ENCODE measurements at regions not wholly inside any gene's neighbourhood (a gene's known extent, or its start where the extent isn't known, plus 50 kb on each side); places are given as distances from the start of the nearest gene placed in this dataset.
"Not testable (repeated sequence)": the region's sequence is repeated elsewhere in the genome, so short reads cannot be mapped to it uniquely, and the experiment has no call there.

GRCh38 chr1:65593516-65593915 lies 173.0 kb downstream of the LEPR start:
- no peak for DNase-seq

DNA sequence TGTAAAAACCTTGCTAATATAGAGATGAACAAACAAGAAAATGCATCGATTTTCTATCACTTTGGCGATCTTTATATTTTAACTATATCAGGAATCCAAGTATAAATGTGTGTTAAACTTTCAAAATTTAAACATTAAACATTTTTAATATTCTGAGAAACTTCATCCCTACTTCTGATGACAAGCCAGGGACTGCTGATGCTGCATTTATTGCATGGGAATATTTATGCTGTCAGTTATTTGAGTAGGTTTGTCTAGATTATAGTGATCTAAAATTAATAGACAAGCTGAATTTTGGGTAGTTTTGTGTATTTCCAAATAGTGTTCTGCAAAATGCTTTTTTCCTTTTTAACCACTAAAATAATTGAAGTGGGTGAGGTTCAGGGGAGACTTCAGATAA lies 175.3 kb downstream of the LEPR start:
- no peak for DNase-seq

- no peak for DNase-seq
These were observed 176.3 kb downstream of the LEPR start for GRCh38 chr1:65596768-65597167.

DNA sequence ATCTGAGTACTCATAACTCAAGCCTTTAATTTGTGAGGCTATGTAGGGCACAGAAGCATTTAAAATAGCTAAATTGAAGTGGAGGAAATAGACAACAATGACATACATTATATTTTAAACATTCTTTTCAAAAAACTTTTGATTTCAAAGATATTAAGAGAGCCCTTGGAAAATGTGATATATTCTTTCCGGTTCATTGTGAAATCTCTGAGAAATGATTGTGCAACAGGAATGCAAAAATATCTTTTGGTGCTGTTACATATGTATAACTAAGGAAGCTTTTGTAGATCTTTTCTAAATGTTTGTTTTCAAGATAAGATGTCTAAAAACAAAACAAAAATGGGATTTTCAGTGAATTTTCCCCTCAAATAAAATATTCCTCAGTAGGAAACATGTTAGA lies 185.2 kb downstream of the LEPR start:
- DNase-seq, result no peak

DNA sequence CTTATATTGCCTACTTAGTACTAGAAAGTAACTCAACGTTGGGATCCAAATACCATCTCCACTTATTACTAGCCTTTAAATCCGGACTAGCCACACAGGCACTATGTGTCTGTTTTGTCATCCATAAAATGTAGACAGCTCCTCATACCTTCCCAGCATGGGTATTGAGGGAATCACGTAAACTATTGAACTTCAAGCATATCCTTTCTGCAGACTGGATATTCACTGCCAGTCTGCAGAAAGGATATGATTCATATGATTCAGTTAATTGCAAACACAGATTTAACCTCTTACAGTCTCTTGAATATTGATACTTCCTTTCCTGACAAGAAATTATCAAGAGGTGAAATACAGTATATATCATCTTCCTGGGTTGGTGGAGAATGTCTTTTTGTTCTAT lies 186.0 kb downstream of the LEPR start:
- DNase-seq, result no peak

DNA sequence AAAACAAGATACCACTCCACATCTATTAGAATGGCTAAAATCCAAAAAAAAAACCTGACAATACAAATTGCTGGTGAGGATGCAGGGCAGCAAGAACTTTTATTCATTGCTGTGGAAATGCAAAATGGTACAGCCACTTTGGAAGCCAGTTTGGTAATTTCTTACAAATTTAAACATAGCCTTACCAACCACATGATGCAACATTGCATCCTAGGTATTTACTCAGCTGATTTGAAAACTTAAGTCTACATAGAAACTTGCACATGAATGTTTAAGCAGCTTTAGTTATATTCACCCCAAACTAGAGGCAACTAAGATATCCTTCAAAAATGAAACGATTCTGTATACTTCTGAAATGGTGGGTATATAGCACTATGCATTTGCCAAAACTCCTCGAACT lies 178.8 kb upstream of the PDE4B start:
- DNase-seq, result no peak

DNA sequence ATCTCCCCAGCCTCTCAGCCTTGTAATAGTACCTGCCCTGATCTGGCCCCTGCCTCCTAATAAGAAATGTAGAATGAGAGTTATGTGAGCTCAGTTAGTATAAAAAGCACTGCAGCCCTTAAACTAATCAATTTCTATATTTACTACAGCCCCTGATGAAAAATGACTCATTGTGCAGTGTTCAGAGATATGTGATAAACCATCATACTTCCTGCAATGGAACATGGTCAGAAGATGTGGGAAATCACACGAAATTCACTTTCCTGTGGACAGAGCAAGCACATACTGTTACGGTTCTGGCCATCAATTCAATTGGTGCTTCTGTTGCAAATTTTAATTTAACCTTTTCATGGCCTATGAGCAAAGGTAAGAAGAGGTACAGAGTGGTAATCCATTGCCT lies 176.8 kb upstream of the PDE4B start:
- no peak for DNase-seq

DNA sequence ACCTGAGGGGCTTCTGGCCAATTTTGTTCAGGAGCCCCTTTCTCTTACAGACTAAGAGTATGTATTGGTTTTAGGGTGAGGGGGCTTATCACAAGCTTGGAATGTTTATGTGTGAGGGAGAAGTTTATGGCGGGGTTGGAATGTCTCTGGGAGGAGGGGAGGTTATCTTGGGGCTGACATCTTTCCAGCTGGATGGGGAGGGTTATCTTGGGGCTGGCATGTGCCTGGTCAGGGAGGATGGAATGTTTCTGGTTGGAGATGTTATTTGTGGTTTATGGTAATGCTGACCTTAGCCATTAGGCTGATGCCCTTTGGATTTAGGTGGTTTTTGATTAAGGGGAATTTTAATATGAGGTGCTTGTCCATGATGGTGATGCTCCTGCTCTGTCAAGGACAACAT lies 171.0 kb upstream of the PDE4B start:
- DNase-seq, result not testable (repeated sequence)

- DNase-seq, result no peak
These were observed 168.8 kb upstream of the PDE4B start for GRCh38 chr1:65623895-65624294.

DNA sequence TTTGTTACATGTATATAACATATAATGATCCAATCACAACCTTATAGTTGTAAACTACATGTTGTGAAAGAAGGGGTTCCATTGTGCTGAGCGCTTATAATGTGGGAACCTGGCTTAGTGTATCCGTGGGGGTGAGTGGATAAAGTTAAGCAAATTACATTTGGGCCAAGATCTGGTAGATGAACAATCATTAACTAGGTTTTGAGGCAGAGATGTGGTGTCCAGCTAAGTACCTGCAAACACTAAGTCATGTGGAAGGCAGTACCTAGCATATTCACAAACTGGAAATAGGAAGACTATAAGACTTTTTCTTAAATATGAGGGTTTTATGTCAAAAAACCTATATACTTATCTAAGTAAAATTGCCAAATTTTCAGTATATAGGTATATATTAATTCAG lies 167.2 kb upstream of the PDE4B start:
- no peak for DNase-seq

DNA sequence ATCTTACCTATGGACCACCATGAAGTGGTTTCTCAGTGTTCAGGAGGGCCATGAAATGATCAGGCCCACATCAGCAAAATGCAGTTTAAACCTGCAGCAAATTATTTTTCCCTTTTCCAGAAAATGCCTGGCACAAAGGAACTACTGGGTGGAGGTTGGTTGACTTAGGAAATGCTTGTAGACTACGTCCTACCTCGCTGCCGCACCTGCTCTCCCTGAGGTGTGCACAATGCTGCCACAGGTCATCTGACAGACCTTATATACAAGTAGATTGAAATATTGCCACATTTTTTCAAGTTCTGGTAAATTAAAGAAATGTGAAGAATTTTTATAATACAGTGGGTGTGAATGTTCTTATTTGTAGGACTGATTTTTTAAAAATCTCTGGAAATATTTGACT lies 166.7 kb upstream of the PDE4B start:
- DNase-seq, result no peak

- DNase-seq, result no peak
These were observed 162.9 kb upstream of the PDE4B start for GRCh38 chr1:65629788-65630187.

GRCh38 chr1:65630855-65631254 lies 161.8 kb upstream of the PDE4B start:
- no peak for DNase-seq

DNA sequence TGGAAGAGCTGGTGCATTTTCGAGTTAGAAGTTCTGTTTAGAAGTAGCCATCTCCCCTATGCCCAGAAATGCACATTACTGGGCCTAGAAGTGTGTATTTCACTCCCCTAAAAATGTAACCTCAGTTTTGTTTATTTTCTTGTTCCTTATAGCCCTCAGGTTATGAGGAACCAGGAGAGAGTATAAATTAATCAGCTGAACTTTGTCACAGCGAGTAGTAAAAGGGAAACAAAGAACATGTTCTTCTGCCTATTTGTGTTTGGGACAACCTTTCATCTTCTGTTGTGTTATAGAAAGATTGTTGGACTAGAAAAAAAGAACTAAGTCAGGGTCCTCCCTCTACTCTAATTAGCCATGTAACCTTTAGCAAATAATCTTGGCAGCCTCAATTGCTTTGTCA lies 160.5 kb upstream of the PDE4B start:
- no peak for DNase-seq

DNA sequence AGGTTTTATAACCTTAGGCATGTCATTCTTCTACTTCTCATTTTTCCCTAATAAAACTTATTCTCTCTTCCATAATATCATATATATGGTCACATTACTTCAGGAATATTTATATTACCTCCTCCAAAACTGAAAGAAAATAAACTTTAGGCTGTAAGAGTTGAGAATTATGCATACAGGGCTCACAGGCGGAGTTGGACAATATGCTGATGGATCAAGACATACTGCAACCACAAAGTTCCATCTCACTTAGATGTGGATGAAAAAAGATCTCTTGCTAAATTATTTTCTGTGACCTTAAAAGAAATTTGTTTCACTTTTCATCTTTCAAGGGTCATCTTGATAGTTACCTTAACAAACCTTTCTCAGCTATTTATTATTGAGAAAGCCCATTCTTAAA lies 152.6 kb upstream of the PDE4B start:
- no peak for DNase-seq

- not testable (repeated sequence) for DNase-seq
These were observed 143.5 kb upstream of the PDE4B start for GRCh38 chr1:65649185-65649584.

DNA sequence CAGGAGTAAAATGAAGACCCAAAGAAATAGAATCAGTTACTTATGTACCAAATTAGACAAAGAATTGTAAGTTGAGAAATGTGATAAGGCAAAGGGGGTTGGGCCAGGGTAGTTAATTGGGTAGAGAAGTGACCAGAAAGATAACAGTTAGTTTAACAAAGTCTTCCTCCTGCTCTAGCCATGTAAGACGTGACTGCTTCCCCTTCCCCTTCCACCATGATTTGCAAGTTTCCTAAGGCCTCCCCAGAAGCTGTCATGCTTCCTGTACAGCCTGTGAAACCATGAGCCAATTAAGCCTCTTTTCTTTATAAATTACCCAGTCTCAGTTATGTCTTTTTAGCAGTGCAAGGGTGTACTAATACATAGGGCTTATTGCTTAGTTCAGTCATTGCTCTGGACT lies 142.0 kb upstream of the PDE4B start:
- no peak for DNase-seq

DNA sequence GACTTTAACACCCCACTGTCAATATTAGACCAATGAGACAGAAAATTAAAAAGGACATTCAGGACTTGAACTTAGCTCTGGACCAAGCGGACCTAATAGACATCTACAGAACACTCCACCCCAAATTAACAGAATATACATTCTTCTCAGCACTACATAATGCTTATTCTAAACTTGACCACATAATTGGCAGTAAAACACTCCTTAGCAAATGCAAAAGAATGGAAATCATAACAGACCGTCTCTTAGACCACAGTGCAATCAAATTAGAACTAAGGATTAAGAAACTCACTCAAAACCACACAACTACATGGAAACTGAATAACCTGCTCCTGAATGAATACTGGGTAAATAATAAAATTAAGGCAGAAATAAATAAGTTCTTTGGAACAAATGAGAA lies 138.2 kb upstream of the PDE4B start:
- DNase-seq, result not testable (repeated sequence)

DNA sequence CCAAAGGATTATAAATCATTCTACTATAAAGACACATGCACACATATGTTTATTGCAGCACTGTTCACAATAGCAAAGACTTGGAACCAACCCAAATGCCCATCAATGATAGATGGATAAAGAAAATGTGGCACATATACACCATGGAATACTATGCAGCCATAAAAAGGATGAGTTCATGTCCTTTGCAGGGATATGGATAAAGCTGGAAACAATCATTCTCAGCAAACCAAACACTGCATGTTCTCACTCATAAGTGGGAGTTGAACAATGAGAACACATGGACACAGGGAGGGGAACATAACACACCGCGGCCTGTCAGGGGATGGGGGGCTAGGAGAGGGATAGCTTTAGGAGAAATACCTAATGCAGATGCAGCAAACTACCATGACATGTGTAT lies 135.1 kb upstream of the PDE4B start:
- DNase-seq, result not testable (repeated sequence)

DNA sequence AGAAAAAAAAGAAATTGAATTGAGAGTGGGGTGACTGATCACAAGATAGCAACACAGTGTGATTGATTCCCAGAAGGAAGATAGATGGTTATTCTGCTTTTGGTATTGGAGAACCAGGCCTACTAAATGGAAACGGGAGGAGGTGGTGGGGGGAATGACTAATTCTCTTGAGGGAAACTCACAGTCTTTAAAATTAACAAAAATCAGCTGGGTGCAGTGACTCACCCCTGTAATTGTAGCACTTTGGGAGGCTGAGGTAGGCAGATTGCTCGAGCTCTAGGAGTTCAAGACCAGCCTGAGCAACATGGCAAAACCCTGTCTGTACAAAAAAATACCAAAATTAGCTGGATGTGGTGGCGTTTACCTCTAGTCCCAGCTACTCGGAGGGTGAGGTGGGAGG lies 134.6 kb upstream of the PDE4B start:
- DNase-seq, result no peak

- DNase-seq, result no peak
These were observed 124.3 kb upstream of the PDE4B start for GRCh38 chr1:65668368-65668767.

GRCh38 chr1:65670518-65670917 lies 122.2 kb upstream of the PDE4B start:
- DNase-seq, result no peak

DNA sequence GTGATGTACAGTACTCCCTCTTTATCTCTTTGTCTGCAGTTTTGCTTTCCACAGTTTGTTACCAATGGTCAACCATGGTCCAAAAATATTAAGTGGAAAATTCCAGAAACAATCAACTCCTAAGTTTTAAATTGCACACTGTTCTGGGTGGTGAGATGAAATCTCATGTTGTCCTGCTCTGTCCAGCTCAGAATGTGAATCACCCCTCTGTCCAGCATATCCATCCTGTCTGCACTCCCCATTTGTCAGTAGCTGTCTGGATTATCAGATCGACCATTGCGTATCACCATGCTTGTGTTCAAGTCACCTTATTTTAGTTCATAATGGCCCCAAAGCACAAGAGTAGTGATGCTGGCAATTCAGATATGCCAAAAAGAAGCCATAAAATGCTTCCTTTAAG lies 118.2 kb upstream of the PDE4B start:
- DNase-seq, result no peak

DNA sequence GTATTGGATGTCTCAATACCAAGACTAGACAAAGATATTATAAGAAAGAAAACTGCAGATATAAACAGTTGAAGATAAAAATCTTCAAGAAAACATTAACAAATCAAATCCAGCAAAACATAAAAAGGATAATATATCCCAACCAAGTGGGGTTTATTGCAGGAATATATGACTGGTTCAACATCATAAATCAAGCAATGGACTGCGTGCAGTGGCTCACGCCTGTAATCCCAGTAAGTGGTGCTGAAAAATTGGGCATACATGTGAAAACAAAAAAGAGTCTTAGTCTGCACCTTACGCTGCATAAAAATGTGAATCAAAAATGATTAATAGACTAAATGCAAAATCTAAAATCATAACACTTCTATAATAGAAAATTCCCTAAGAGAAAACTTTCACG lies 112.9 kb upstream of the PDE4B start:
- DNase-seq, result no peak

DNA sequence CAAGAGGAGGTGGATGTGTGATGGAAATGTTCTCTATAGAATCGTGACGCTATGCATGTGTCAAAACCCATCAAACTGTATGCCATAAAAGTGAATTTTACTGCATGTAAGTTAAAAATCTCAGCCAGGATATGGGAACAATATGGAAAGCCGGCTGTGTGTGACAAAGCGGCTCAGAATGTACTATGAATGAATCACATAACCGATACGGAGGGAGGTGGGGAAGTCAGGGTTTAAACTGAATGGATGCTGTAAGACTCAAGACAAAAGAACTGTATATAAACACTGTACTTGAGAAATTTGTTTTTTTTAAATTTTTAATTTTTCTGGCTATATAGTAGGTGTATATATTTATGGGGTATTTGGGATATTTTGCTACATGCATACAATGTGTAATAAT lies 111.6 kb upstream of the PDE4B start:
- no peak for DNase-seq

Data from activated CD4-positive, alpha-beta T cell treated with anti-CD3 and anti-CD28 coated beads, Interleukin-10, Interleukin-2, amounts not matched to agents 100 ng/mL and 50 ng/mL, durations not matched to agents 16 hours and 8 hours (primary cell).